ENCODE measurements at regions not wholly inside any gene's neighbourhood (a gene's known extent, or its start where the extent isn't known, plus 50 kb on each side); places are given as distances from the start of the nearest gene placed in this dataset.

- no peak for DNase-seq (ENCODE audit: low spot score)
- Mint-ChIP-seq H3K27ac (ENCODE audit: unreplicated experiment) (no peak overlapping the region), H3K4me1 (ENCODE audit: unreplicated experiment) (no peaks in the 10 kb centered on the region), H3K36me3 (ENCODE audit: low read depth, unreplicated experiment) (no peaks in the 10 kb centered on the region), H3K4me3 (ENCODE audit: unreplicated experiment) (no peak overlapping the region), H3K9me3 (ENCODE audit: unreplicated experiment) (no peaks in the 10 kb centered on the region), H3K27me3 (ENCODE audit: unreplicated experiment) (peaks cover 4% of the 10 kb centered on the region)
- no peak for TF ChIP-seq CTCF (IDR thresholded peaks at IDR 0.05; ENCODE audit: unreplicated experiment)
Observed at GRCh38 chr2:136342138-136342537, 224.2 kb upstream of the CXCR4 start.

- Mint-ChIP-seq H3K9me3 (ENCODE audit: unreplicated experiment) (no peaks in the 10 kb centered on the region), H3K4me1 (ENCODE audit: unreplicated experiment) (no peaks in the 10 kb centered on the region), H3K27ac (ENCODE audit: unreplicated experiment) (no peak overlapping the region), H3K36me3 (ENCODE audit: low read depth, unreplicated experiment) (no peaks in the 10 kb centered on the region), H3K27me3 (ENCODE audit: unreplicated experiment) (peaks cover 6% of the 10 kb centered on the region), H3K4me3 (ENCODE audit: unreplicated experiment) (no peak overlapping the region)
- no peak for DNase-seq (ENCODE audit: low spot score)
- no peak for TF ChIP-seq CTCF (IDR thresholded peaks at IDR 0.05; ENCODE audit: unreplicated experiment)
Observed at GRCh38 chr2:136334967-136335366, 217.0 kb upstream of the CXCR4 start.

GRCh38 chr2:136332436-136333095 is 214.6 kb upstream of the CXCR4 start:
- no peak for TF ChIP-seq CTCF (IDR thresholded peaks at IDR 0.05; ENCODE audit: unreplicated experiment)
- Mint-ChIP-seq H3K36me3 (ENCODE audit: low read depth, unreplicated experiment) (no peaks in the 10 kb centered on the region), H3K27ac (ENCODE audit: unreplicated experiment) (no peak overlapping the region), H3K4me1 (ENCODE audit: unreplicated experiment) (peaks cover 2% of the 10 kb centered on the region), H3K27me3 (ENCODE audit: unreplicated experiment) (peaks cover 5% of the 10 kb centered on the region), H3K9me3 (ENCODE audit: unreplicated experiment) (no peaks in the 10 kb centered on the region), H3K4me3 (ENCODE audit: unreplicated experiment) (no peak overlapping the region)
- no peak for DNase-seq (ENCODE audit: low spot score)

GRCh38 chr2:136331226-136331625 is 213.3 kb upstream of the CXCR4 start:
- peaks cover 5% of the 10 kb centered on the region for H3K27me3 Mint-ChIP-seq (ENCODE audit: unreplicated experiment)

More at GRCh38 chr2:136331226-136331625, 213.3 kb upstream of the CXCR4 start:
- TF ChIP-seq CTCF (IDR thresholded peaks at IDR 0.05; ENCODE audit: unreplicated experiment) = no peak
- Mint-ChIP-seq H3K27ac (ENCODE audit: unreplicated experiment) (no peak overlapping the region), H3K9me3 (ENCODE audit: unreplicated experiment) (no peaks in the 10 kb centered on the region), H3K4me3 (ENCODE audit: unreplicated experiment) (no peak overlapping the region), H3K4me1 (ENCODE audit: unreplicated experiment) (peaks cover 9% of the 10 kb centered on the region), H3K36me3 (ENCODE audit: low read depth, unreplicated experiment) (no peaks in the 10 kb centered on the region)
- DNase-seq (ENCODE audit: low spot score) = no peak

Data from endothelial cell (in vitro differentiated cells).